ENCODE measurements at regions not wholly inside any gene's neighbourhood (a gene's known extent, or its start where the extent isn't known, plus 50 kb on each side); places are given as distances from the start of the nearest gene placed in this dataset.

DNA sequence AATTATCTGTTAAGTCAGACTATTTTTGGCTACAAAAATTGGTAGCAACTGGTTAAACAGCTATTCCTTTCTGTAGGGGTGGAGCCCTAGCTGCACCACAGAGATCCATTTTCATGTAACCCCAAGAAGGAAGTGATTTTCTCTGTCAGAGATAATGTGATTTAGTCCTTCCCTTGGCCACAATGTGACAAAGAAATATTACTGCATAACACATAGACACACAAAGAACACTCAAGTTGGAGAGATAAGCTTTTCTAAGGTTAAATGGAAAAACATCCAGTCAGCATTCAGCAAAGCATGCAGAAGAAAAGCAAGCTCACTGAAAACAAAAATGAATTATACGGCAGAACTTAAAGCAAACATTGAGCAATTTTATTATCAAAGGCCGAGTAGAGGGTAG, 227.8 kb upstream of the CDH9 start:
- TF ChIP-seq EP300 (IDR thresholded peaks at IDR 0.05; ENCODE audit: borderline replicate concordance) (no peak), YY1 (IDR thresholded peaks at IDR 0.05; ENCODE audit: low read depth) (no peak), NFIC (IDR thresholded peaks at IDR 0.05) (no peak), CEBPB (IDR thresholded peaks at IDR 0.05) (no peak), TCF12 (IDR thresholded peaks at IDR 0.05; ENCODE audit: low read depth) (no peak), RAD21 (IDR thresholded peaks at IDR 0.05; ENCODE audit: low read depth) (no peak), TAF1 (IDR thresholded peaks at IDR 0.05; ENCODE audit: low read depth) (no peak), CREB1 (IDR thresholded peaks at IDR 0.05; ENCODE audit: low read depth) (no peak), TEAD4 (IDR thresholded peaks at IDR 0.05) (no peak), FOXM1 (IDR thresholded peaks at IDR 0.05; ENCODE audit: borderline replicate concordance, low read depth) (no peak), ZBTB7A (IDR thresholded peaks at IDR 0.05; ENCODE audit: low read depth) (no peak), EGR1 (IDR thresholded peaks at IDR 0.05) (no peak)
- TF ChIP-seq, protein P1, sequence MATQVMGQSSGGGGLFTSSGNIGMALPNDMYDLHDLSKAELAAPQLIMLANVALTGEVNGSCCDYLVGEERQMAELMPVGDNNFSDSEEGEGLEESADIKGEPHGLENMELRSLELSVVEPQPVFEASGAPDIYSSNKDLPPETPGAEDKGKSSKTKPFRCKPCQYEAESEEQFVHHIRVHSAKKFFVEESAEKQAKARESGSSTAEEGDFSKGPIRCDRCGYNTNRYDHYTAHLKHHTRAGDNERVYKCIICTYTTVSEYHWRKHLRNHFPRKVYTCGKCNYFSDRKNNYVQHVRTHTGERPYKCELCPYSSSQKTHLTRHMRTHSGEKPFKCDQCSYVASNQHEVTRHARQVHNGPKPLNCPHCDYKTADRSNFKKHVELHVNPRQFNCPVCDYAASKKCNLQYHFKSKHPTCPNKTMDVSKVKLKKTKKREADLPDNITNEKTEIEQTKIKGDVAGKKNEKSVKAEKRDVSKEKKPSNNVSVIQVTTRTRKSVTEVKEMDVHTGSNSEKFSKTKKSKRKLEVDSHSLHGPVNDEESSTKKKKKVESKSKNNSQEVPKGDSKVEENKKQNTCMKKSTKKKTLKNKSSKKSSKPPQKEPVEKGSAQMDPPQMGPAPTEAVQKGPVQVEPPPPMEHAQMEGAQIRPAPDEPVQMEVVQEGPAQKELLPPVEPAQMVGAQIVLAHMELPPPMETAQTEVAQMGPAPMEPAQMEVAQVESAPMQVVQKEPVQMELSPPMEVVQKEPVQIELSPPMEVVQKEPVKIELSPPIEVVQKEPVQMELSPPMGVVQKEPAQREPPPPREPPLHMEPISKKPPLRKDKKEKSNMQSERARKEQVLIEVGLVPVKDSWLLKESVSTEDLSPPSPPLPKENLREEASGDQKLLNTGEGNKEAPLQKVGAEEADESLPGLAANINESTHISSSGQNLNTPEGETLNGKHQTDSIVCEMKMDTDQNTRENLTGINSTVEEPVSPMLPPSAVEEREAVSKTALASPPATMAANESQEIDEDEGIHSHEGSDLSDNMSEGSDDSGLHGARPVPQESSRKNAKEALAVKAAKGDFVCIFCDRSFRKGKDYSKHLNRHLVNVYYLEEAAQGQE (IDR thresholded peaks at IDR 0.05; ENCODE audit: low read depth), result no peak
- TF ChIP-seq, protein P2, sequence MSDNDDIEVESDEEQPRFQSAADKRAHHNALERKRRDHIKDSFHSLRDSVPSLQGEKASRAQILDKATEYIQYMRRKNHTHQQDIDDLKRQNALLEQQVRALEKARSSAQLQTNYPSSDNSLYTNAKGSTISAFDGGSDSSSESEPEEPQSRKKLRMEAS (IDR thresholded peaks at IDR 0.05), result no peak
- TF ChIP-seq, protein P3, sequence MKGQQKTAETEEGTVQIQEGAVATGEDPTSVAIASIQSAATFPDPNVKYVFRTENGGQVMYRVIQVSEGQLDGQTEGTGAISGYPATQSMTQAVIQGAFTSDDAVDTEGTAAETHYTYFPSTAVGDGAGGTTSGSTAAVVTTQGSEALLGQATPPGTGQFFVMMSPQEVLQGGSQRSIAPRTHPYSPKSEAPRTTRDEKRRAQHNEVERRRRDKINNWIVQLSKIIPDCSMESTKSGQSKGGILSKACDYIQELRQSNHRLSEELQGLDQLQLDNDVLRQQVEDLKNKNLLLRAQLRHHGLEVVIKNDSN (IDR thresholded peaks at IDR 0.05), result no peak

DNA sequence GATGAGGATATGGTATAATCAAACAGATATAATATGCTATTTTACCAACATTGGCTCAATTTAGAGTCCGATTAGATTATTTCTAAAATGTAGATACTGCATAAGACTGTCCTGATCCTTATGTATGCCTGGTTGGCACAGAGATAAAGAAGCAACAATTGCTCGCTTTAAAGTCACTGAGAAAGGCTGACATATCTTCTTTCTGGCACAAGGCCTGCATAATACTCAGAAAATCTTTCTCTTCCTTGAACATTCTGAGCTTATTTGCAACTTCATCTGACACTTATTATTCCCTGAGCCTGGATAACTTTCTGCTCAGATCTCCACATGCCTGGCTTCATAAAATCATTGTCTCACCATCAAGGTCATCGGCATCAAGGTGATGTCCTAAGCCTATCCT, 219.3 kb upstream of the CDH9 start:
- TF ChIP-seq TAF1 (IDR thresholded peaks at IDR 0.05; ENCODE audit: low read depth) (no peak), RAD21 (IDR thresholded peaks at IDR 0.05; ENCODE audit: low read depth) (no peak), TCF12 (IDR thresholded peaks at IDR 0.05; ENCODE audit: low read depth) (no peak), EP300 (IDR thresholded peaks at IDR 0.05; ENCODE audit: borderline replicate concordance) (no peak), FOXM1 (IDR thresholded peaks at IDR 0.05; ENCODE audit: borderline replicate concordance, low read depth) (no peak), TEAD4 (IDR thresholded peaks at IDR 0.05) (no peak), YY1 (IDR thresholded peaks at IDR 0.05; ENCODE audit: low read depth) (no peak), ZBTB7A (IDR thresholded peaks at IDR 0.05; ENCODE audit: low read depth) (no peak), CEBPB (IDR thresholded peaks at IDR 0.05) (no peak), EGR1 (IDR thresholded peaks at IDR 0.05) (no peak), NFIC (IDR thresholded peaks at IDR 0.05) (no peak), CREB1 (IDR thresholded peaks at IDR 0.05; ENCODE audit: low read depth) (no peak)
- TF ChIP-seq, protein P2 (IDR thresholded peaks at IDR 0.05), result no peak
- TF ChIP-seq, protein P3 (IDR thresholded peaks at IDR 0.05), result no peak
- TF ChIP-seq, protein P1 (IDR thresholded peaks at IDR 0.05; ENCODE audit: low read depth), result no peak

DNA sequence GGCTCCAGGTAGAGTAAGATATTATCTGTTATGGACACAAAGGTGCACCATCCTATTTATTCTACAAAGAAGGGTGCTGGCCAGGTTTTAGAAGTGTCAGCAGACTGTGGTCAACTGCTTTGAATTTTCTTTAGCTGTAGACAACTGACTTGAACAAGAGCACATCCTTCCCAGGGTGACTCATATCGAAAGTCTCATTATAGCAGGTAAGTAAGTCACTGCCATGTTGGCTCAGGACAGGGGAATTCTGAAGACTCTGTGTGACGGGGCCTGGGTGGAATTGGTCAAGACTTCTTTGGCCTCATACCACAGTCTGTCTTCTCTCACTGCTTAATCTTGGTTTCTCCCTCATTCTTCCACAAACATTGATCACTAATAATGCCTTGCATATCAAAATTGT, 214.5 kb upstream of the CDH9 start:
- TF ChIP-seq RAD21 (IDR thresholded peaks at IDR 0.05; ENCODE audit: low read depth) (no peak), EP300 (IDR thresholded peaks at IDR 0.05; ENCODE audit: borderline replicate concordance) (no peak), ZBTB7A (IDR thresholded peaks at IDR 0.05; ENCODE audit: low read depth) (no peak), CREB1 (IDR thresholded peaks at IDR 0.05; ENCODE audit: low read depth) (no peak), CEBPB (IDR thresholded peaks at IDR 0.05) (no peak), TCF12 (IDR thresholded peaks at IDR 0.05; ENCODE audit: low read depth) (no peak), TAF1 (IDR thresholded peaks at IDR 0.05; ENCODE audit: low read depth) (no peak), EGR1 (IDR thresholded peaks at IDR 0.05) (no peak), YY1 (IDR thresholded peaks at IDR 0.05; ENCODE audit: low read depth) (no peak), TEAD4 (IDR thresholded peaks at IDR 0.05) (no peak), NFIC (IDR thresholded peaks at IDR 0.05) (no peak), FOXM1 (IDR thresholded peaks at IDR 0.05; ENCODE audit: borderline replicate concordance, low read depth) (no peak)
- TF ChIP-seq, protein P1 (IDR thresholded peaks at IDR 0.05; ENCODE audit: low read depth), result no peak
- TF ChIP-seq, protein P2 (IDR thresholded peaks at IDR 0.05), result no peak
- TF ChIP-seq, protein P3 (IDR thresholded peaks at IDR 0.05), result no peak

All from Ishikawa (cell line).